Colonic mucosa (tissue), 4 donors: ENCODE measurements at regions not wholly inside any gene's neighbourhood (a gene's known extent, or its start where the extent isn't known, plus 50 kb on each side); places are given as distances from the start of the nearest gene placed in this dataset.

ENCODE experiments used
- DNase-seq: peaks from one replicate; pipeline ENCODE4 v3.0.0-alpha.2; 2020
- H3K27ac ChIP-seq: fragments of 200-600 bp; one replicate; pipeline ENCODE4 v1.8.0; 2021
- H3K27me3 ChIP-seq: fragments of 200-600 bp; one replicate; pipeline ENCODE4 v1.8.0; 2021
- H3K36me3 ChIP-seq: fragments of 200-600 bp; one replicate; pipeline ENCODE4 v1.8.0; 2021
- H3K4me1 ChIP-seq: fragments of 200-600 bp; one replicate; pipeline ENCODE4 v1.8.0; 2021; ENCODE audit warnings: mild to moderate bottlenecking
- H3K4me3 ChIP-seq: fragments of 200-600 bp; one replicate; pipeline ENCODE4 v1.8.0; 2021
- H3K9ac ChIP-seq, 2 donors: one replicate each; pipeline ENCODE4 v1.7.0; 2013; ENCODE audit warnings: control low read depth in 2 of 2, low read depth in 2 of 2, low read length in 2 of 2
- H3K9me3 ChIP-seq: fragments of 200-600 bp; one replicate; pipeline ENCODE4 v1.8.0; 2021
- intact Hi-C: fragments of 100-400 bp; cut with DNase I; formaldehyde crosslinking; loops from one replicate; pipeline ENCODE4 v1.14.1; 2022
- TF ChIP-seq, protein P1 (sequence below): fragments of 200-600 bp; IDR thresholded peaks from one replicate; pipeline ENCODE4 v1.8.0; 2022; ENCODE audit warnings: antibody characterized with exemption, mild to moderate bottlenecking
- donor health status: healthy.
- donor health status: DM: no; HTN: no; CAD: no.
- donor health status: DM: no; HTN: no; CAD: no.

DNA sequence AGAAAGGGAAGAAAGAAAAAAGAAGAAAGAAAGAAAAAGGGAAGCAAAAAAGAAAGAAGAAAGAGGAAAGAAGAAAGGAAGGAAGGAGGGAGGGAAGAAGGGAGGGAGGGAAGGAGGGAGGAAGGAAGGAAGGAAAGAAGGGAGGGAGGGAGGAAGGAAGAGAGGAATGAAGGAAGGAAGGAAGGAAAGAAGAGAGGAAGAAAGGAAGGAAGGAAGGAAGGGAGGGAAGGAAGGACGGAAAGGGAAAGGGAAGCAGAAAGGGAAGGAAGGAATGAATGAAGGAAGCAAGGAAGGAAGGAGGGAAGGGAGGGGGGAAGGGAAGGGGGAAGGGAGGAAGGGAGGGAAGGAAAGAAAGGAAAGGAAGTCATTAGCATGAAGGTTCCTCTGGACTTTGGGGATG lies 452.9 kb downstream of the TFAP2B start:
- H3K27ac ChIP-seq = no peak overlapping the region
- no peak for DNase-seq
- intact Hi-C loops = no loop called here
- H3K9ac ChIP-seq = no peak overlapping the region
- H3K4me1 ChIP-seq = no peaks in the 10 kb centered on the region
- H3K36me3 ChIP-seq = no peaks in the 10 kb centered on the region
- TF ChIP-seq, protein P1, sequence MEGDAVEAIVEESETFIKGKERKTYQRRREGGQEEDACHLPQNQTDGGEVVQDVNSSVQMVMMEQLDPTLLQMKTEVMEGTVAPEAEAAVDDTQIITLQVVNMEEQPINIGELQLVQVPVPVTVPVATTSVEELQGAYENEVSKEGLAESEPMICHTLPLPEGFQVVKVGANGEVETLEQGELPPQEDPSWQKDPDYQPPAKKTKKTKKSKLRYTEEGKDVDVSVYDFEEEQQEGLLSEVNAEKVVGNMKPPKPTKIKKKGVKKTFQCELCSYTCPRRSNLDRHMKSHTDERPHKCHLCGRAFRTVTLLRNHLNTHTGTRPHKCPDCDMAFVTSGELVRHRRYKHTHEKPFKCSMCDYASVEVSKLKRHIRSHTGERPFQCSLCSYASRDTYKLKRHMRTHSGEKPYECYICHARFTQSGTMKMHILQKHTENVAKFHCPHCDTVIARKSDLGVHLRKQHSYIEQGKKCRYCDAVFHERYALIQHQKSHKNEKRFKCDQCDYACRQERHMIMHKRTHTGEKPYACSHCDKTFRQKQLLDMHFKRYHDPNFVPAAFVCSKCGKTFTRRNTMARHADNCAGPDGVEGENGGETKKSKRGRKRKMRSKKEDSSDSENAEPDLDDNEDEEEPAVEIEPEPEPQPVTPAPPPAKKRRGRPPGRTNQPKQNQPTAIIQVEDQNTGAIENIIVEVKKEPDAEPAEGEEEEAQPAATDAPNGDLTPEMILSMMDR = no peak
- no peaks in the 10 kb centered on the region for H3K9me3 ChIP-seq
- H3K4me3 ChIP-seq = no peak overlapping the region
- H3K27me3 ChIP-seq = no peaks in the 10 kb centered on the region

DNA sequence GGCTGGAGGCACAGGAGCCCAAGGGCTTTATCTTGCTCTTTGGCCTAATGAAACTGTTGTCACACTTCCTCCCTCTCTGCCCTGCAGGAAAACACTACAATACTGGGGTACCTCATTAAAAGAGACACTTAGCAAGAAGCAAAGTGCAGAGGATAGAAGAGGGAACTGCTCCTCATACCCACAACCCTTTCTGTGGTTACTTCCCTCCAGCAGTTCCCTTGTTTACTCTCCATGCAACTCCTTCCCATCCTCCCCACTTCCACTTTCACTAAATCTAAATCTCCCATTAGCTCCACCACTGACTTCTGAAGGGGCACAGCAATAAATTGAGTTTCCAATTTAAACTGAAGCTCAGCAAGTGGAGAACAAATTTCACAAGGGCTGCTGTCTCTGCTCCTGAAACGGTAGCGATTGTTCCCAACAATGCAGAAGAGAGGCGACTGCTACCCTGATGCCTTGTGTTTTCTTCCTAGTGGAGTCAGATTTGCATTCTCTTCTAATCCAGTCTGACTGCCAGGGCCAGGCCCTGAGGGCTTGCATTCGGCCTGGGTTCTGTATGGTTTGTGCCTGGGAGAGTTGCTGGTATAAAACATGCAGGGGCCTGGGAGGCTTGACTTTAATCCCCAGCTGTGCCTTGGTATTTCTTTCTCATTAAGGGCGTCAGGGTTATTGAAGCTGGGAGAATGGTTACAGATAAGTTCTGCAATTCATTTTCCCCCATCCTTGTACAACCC lies 454.7 kb downstream of the TFAP2B start:
- H3K9ac ChIP-seq = no peak overlapping the region
- no peaks in the 10 kb centered on the region for H3K27me3 ChIP-seq
- H3K4me3 ChIP-seq = no peak overlapping the region
- no peak for DNase-seq
- no peaks in the 10 kb centered on the region for H3K4me1 ChIP-seq
- intact Hi-C loops = no loop called here
- no peak overlapping the region for H3K27ac ChIP-seq
- TF ChIP-seq, protein P1 = no peak
- H3K9me3 ChIP-seq = no peaks in the 10 kb centered on the region
- no peaks in the 10 kb centered on the region for H3K36me3 ChIP-seq

- Histone ChIP-seq H3K4me3 (no peak overlapping the region), H3K27me3 (no peaks in the 10 kb centered on the region), H3K9ac (no peak overlapping the region), H3K4me1 (no peaks in the 10 kb centered on the region), H3K9me3 (no peaks in the 10 kb centered on the region), H3K36me3 (no peaks in the 10 kb centered on the region), H3K27ac (no peak overlapping the region)
- intact Hi-C loops = no loop called here
- no peak for DNase-seq
- TF ChIP-seq, protein P1 = no peak
Observed at GRCh38 chr6:51277474-51277873, 458.8 kb downstream of the TFAP2B start.

DNA sequence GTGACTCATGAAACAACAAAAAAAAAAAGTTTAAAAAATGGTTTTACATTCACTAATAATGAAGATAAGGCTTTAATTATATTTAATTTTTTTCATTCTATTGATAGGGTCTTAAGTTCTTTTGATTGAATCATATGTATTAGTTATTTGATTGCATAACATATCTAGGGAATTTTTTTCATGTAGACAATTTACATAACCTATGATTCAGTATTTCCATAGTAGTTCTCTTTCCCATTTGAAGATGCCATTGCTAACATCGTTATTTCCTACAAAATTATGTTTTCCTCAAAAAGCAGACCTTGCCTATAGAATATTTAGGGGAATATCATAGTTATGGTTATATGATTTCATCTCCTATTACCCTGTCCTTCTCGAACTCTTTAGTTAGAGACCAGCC lies 463.4 kb downstream of the TFAP2B start:
- Histone ChIP-seq H3K4me3 (no peak overlapping the region), H3K27me3 (no peaks in the 10 kb centered on the region), H3K36me3 (no peaks in the 10 kb centered on the region), H3K9me3 (no peaks in the 10 kb centered on the region), H3K4me1 (no peaks in the 10 kb centered on the region), H3K27ac (no peak overlapping the region), H3K9ac (no peak overlapping the region)
- intact Hi-C loops = no loop called here
- DNase-seq = no peak
- TF ChIP-seq, protein P1 = no peak

DNA sequence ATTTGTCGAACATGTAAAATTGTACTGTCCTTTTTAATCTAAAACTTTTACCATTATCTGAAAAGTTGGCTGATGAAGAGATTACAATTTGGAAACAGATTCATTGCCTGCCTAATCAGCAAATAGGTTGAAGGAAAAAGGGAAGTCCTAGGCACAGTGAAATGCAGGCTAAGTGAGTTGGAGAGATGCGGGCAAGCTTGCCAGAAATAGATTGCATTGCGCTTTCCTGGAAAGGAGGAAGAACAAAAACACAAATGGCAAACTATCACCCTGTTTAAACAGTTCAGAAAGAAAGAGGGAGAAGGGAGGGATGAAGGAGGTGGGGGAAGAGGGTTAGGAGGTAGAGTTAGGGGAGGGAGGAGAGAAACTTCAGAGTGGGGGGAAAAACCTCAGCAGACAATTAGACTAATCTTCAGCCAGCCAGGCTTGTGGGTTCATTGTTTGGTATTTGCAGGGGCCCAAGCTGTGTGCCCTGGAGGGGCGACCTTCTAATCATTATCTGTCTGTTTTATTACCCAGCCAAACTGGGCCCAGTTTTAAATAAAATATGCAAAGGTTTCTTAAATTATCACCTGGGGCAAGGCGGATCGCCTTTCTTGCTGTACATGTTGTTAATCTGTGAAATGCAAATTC lies 465.2 kb downstream of the TFAP2B start:
- H3K9me3 ChIP-seq = no peaks in the 10 kb centered on the region
- no peaks in the 10 kb centered on the region for H3K36me3 ChIP-seq
- H3K9ac ChIP-seq = no peak overlapping the region
- H3K27ac ChIP-seq = no peak overlapping the region
- intact Hi-C loops = no loop called here
- no peak for DNase-seq
- no peaks in the 10 kb centered on the region for H3K27me3 ChIP-seq
- H3K4me3 ChIP-seq = no peak overlapping the region
- H3K4me1 ChIP-seq = no peaks in the 10 kb centered on the region
- TF ChIP-seq, protein P1 = no peak
